C1 segment of cervical spinal cord (tissue), 14 donors: ENCODE measurements at regions not wholly inside any gene's neighbourhood (a gene's known extent, or its start where the extent isn't known, plus 50 kb on each side); places are given as distances from the start of the nearest gene placed in this dataset.
A peak's percentile ranks its signal among the peaks of the same experiment; 100 is the strongest.

Source experiments
- DNase-seq, 14 donors: peaks; one replicate each; lab custom pipeline; 2025; lab: John Stamatoyannopoulos, UW

GRCh38 chr9:23160952-23161469 lies 665.0 kb downstream of the ELAVL2 start:
- no peak for DNase-seq

GRCh38 chr9:23162789-23163188 lies 663.3 kb downstream of the ELAVL2 start:
- DNase-seq, result no peak

- DNase-seq, result no peak
These were observed 654.6 kb downstream of the ELAVL2 start for GRCh38 chr9:23171479-23171878.

- DNase-seq, result no peak
These were observed 653.8 kb downstream of the ELAVL2 start for GRCh38 chr9:23172206-23172605.

GRCh38 chr9:23172979-23173637 lies 652.9 kb downstream of the ELAVL2 start:
- DNase-seq, result no peak

DNA sequence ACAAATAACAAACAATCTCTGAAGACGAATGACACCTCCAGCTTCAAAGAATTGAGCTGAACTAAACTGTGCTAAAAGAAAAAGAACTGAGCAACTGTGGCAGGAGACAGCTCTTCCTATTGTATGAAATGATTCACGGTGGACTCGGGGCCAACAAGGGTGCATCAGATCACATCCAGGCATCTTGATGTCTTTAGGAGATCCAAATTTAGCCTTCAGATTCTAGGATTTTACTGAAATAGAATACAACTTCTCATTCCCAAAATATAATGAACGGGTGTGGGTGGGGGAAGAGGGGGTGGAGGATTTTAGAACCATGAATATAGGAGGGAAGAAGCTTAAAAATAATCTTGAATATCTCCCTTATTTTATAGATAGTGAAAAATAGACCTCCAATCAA lies 631.8 kb downstream of the ELAVL2 start:
- DNase-seq, result no peak

DNA sequence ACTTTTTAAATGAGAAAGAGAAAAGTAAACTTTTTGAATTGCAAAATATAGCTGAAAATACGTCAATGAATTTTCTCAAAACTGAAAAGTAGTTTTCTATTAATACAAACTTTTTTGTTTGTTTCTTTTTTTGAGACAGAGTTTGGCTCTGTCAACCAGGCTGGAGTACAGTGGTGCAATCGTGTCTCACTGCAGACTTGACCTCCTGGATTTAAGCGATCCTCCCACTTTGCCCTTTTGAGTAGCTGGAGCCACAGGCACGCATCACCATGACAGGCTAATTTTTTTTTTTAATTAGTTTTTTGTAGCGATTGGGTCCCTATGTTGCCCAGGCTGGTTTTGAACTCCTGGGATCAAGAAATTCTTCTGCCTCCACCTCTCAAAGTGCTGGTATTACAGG lies 610.4 kb downstream of the ELAVL2 start:
- DNase-seq, result no peak

DNA sequence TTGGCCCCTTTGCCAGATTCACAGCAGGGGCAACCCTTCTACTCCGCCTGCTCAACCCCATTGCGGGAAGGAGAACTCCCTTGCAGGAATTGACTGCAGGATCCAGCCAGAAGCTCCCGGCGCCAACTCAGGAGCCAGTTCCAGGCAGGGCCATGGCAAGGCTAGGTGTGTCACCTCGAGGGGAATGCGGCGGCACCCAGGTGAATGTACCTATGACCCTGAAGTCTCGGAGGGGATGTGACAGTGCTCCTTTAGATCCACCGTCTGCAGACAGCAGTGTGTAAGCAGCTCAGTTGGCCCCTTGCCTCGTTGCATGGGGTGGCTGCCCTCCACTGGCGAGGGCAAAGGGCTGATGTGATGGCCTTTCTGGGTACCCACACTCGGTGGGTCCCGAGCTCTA lies 606.6 kb downstream of the ELAVL2 start:
- no peak for DNase-seq

- DNase-seq, result no peak
These were observed 605.9 kb downstream of the ELAVL2 start for GRCh38 chr9:23220171-23220570.

GRCh38 chr9:23220957-23221356 lies 605.1 kb downstream of the ELAVL2 start:
- DNase-seq, result peak in 1 of 14 donors; percentile 3

GRCh38 chr9:23229890-23230317 lies 596.1 kb downstream of the ELAVL2 start:
- peak in 1 of 14 donors; percentile 20 for DNase-seq

DNA sequence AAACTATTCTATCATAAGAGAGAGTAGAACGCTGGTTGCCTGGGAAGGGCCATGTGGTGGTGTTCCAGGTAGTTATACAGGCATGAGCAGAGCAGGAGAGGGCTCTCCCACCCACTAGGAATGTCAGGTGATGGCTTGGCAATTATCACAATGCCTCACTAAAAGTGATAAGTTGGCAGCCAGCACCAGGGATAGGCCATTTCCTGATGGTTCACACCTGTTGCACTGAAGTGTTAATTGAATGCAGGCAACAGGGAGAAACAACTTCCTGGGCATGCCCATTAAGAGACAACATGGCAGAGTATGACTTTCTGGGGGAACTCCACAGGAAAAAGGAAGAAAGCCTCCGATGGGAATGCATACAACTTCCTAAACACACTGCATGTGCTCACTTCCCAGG lies 593.2 kb downstream of the ELAVL2 start:
- DNase-seq, result no peak

- DNase-seq, result no peak
These were observed 582.5 kb downstream of the ELAVL2 start for GRCh38 chr9:23243523-23243922.

- no peak for DNase-seq
These were observed 581.0 kb downstream of the ELAVL2 start for GRCh38 chr9:23245067-23245466.

GRCh38 chr9:23254404-23255184 lies 571.4 kb downstream of the ELAVL2 start:
- no peak for DNase-seq

GRCh38 chr9:23255346-23255745 lies 570.7 kb downstream of the ELAVL2 start:
- DNase-seq, result no peak

DNA sequence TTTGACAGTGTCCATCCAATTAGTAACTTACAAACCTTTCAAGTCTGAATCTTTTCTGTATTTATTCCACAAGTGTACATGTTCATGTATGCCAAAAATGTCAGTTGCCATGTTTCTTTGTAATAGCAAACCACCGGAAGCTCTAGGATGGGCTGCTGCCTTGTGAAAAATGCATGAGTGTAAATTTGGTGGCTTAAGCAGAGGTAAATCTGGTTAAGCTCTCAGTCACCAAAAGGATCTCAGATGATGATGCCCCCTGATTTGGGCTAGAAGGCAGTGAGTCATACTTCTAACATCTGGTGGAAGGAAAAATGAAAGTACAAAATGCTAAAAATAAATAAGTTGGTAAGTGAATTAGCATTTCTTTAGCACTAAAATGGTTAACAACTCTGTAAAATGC lies 567.5 kb downstream of the ELAVL2 start:
- DNase-seq, result no peak

GRCh38 chr9:23278561-23278960 lies 547.5 kb downstream of the ELAVL2 start:
- no peak for DNase-seq

DNA sequence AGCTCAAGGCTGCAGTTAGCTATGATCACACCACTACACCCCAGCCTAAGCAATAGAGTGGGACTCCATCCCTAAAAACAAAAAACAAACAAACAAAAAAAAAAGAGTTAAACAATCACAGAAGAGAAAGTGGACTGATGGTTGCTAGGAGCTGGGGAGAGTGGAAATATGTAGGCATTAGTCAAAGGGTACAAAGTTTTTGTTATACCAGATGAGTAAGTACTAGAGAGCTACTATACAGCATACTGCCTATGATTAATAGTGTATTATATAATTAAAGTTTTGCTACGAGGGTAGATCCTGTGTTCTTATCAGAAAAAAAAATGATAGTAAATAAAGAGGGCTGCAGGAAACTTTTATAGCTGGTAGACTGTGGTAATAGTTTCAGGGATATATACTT lies 538.6 kb downstream of the ELAVL2 start:
- DNase-seq, result no peak

GRCh38 chr9:23288545-23288944 lies 537.5 kb downstream of the ELAVL2 start:
- no peak for DNase-seq

DNA sequence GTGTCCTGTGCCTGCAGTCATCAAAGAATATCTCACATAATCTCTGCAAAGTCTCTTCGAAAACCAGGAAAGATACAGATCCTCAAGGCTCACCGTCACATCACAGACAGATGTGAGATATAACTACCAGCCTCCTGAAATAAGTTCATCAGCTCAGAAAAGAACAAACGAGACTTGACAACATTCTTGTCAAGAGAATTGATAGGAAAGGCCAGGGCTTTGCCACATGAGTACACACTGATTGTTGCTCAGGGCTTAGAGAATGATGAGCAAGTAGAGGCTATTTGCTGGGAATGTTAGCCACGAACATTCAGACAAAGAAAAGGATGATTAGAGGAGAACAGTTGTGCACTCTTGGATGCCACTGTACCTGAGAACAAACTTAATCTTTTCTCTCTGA lies 535.1 kb downstream of the ELAVL2 start:
- DNase-seq, result no peak

- no peak for DNase-seq
These were observed 523.8 kb downstream of the ELAVL2 start for GRCh38 chr9:23302281-23302680.

DNA sequence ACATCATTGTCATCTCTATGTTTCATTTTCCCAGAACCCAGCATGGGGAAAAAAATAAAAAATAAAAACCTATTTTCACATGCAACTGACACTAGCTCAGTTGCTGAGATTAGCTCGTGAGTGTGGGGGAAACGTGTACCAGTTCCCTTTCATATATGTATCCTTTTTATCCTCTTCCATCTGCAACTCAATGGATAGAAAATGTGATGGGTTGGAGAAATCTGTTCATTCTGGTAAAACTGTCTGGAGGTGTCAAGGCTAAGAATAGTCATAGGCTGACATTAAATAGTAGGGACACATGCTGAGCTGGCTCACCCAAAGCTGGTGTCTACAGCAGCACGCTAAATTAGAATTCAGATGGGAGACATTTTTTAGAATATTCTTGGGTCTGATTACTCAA lies 519.3 kb downstream of the ELAVL2 start:
- DNase-seq, result no peak
